CD4-positive, alpha-beta memory T cell (primary cell): ENCODE measurements at regions not wholly inside any gene's neighbourhood (a gene's known extent, or its start where the extent isn't known, plus 50 kb on each side); places are given as distances from the start of the nearest gene placed in this dataset.

Source experiments
- CTCF ChIA-PET: fragments of 350-600 bp; sonication (Branson Sonifier 250); formaldehyde crosslinking; loops from one replicate; lab custom pipeline; 2021; ENCODE audit warnings: inconsistent platforms; ENCODE audit not compliant: partially characterized antibody; lab: Charles Lee
- POLR2A ChIA-PET: fragments of 350-600 bp; sonication (Branson Sonifier 250); formaldehyde crosslinking; loops from one replicate; lab custom pipeline; 2021; ENCODE audit not compliant: partially characterized antibody; lab: Charles Lee
- DNase-seq, 5 donors: peaks; one replicate each; pipeline versions ENCODE4 v3.0.0 to v3.0.0-alpha.2; 2020 to 2022; ENCODE audit warnings: mixed read lengths in 1 of 5
- H3K27ac ChIP-seq: one replicate; pipeline ENCODE4 v1.7.0; 2013; ENCODE audit warnings: low read depth, low read length
- H3K27me3 ChIP-seq: 2 replicates; pipeline ENCODE4 v1.7.0; 2013; ENCODE audit warnings: mild to moderate bottlenecking, low read length, moderate library complexity; ENCODE audit not compliant: insufficient read depth
- H3K36me3 ChIP-seq: 2 replicates; pipeline ENCODE4 v1.7.0; 2013; ENCODE audit warnings: mild to moderate bottlenecking, low read length, moderate library complexity; ENCODE audit not compliant: insufficient read depth
- H3K4me1 ChIP-seq: 2 replicates; pipeline ENCODE4 v1.7.0; 2013; ENCODE audit warnings: mild to moderate bottlenecking, low read length, moderate library complexity; ENCODE audit not compliant: insufficient read depth
- H3K4me3 ChIP-seq, 2 donors: one replicate each; pipeline ENCODE4 v1.7.0; 2013; ENCODE audit warnings: low read length in 2 of 2, mild to moderate bottlenecking in 1 of 2
- H3K9me3 ChIP-seq, 2 donors: one replicate each; pipeline ENCODE4 v1.7.0; 2013; ENCODE audit warnings: low read length in 2 of 2, control low read depth in 1 of 2; ENCODE audit not compliant: control insufficient read depth in 1 of 2
- H3K27ac Mint-ChIP-seq, 7 donors: one replicate each; pipeline ENCODE4 v1.8.0; 2020 to 2021; ENCODE audit warnings: mixed read lengths in 7 of 7, mild to moderate bottlenecking in 6 of 7, inconsistent platforms in 3 of 7, moderate library complexity in 3 of 7
- H3K27me3 Mint-ChIP-seq, 2 donors: one replicate each; pipeline ENCODE4 v1.8.0; 2020 to 2021; ENCODE audit warnings: mixed read lengths in 2 of 2
- H3K36me3 Mint-ChIP-seq, 2 donors: one replicate each; pipeline ENCODE4 v1.8.0; 2020 to 2021; ENCODE audit warnings: mixed read lengths in 2 of 2, inconsistent platforms in 1 of 2, mild to moderate bottlenecking in 1 of 2
- H3K4me1 Mint-ChIP-seq, 4 donors: one replicate each; pipeline ENCODE4 v1.8.0; 2020 to 2021; ENCODE audit warnings: mixed read lengths in 4 of 4, mild to moderate bottlenecking in 1 of 4
- H3K4me3 Mint-ChIP-seq, 8 donors: one replicate each; pipeline ENCODE4 v1.8.0; 2020 to 2021; ENCODE audit warnings: mixed read lengths in 8 of 8, mild to moderate bottlenecking in 7 of 8, moderate library complexity in 6 of 8, inconsistent platforms in 3 of 8
- H3K9me3 Mint-ChIP-seq, 8 donors: one replicate each; pipeline ENCODE4 v1.8.0; 2020 to 2021; ENCODE audit warnings: mixed read lengths in 8 of 8, mild to moderate bottlenecking in 5 of 8, inconsistent platforms in 3 of 8, moderate library complexity in 1 of 8
- intact Hi-C: fragments of 100-400 bp; cut with micrococcal nuclease; formaldehyde crosslinking; loops from one replicate; pipeline ENCODE4 v1.15.1; 2023

GRCh38 chr17:14808425-14808824, 456.7 kb downstream of the PMP22 start:
- no peak for DNase-seq
- H3K4me3 Mint-ChIP-seq, result no peak overlapping the region
- H3K9me3 ChIP-seq, result peaks cover 0 to 2% of the 10 kb centered on the region in 2 donors
- CTCF ChIA-PET, result no interaction called here
- H3K4me1 ChIP-seq, result no peaks in the 10 kb centered on the region
- intact Hi-C loops, result loop anchor here (10.0 kb wide), 1 partner anchor 184 kb away; no protein-coding TSS in a partner anchor
- H3K36me3 Mint-ChIP-seq, result peaks cover 0 to 5% of the 10 kb centered on the region in 2 donors
- H3K27ac Mint-ChIP-seq, result no peak overlapping the region
- H3K4me1 Mint-ChIP-seq, result no peaks in the 10 kb centered on the region
- no peaks in the 10 kb centered on the region for H3K36me3 ChIP-seq
- H3K4me3 ChIP-seq, result no peak overlapping the region
- peaks cover 0 to 21% (median 15%) of the 10 kb centered on the region in 8 donors for H3K9me3 Mint-ChIP-seq
- H3K27me3 ChIP-seq, result no peaks in the 10 kb centered on the region
- POLR2A ChIA-PET, result no interaction called here
- H3K27ac ChIP-seq, result no peak overlapping the region
- H3K27me3 Mint-ChIP-seq, result peaks cover 1 to 10% of the 10 kb centered on the region in 2 donors

GRCh38 chr17:14805348-14805747, 459.8 kb downstream of the PMP22 start:
- ChIA-PET CTCF (no interaction called here), POLR2A (no interaction called here)
- no peaks in the 10 kb centered on the region for H3K4me1 Mint-ChIP-seq
- peaks cover 3 to 13% of the 10 kb centered on the region in 2 donors for H3K27me3 Mint-ChIP-seq
- no peaks in the 10 kb centered on the region for H3K27me3 ChIP-seq
- no peak overlapping the region for H3K4me3 Mint-ChIP-seq
- H3K27ac ChIP-seq, result no peak overlapping the region
- peaks cover 0 to 2% of the 10 kb centered on the region in 2 donors for H3K9me3 ChIP-seq
- no peak overlapping the region for H3K27ac Mint-ChIP-seq
- no peak overlapping the region for H3K4me3 ChIP-seq
- no peaks in the 10 kb centered on the region for H3K4me1 ChIP-seq
- H3K36me3 Mint-ChIP-seq, result peaks cover 0 to 5% of the 10 kb centered on the region in 2 donors
- no peaks in the 10 kb centered on the region for H3K36me3 ChIP-seq
- peaks cover 0 to 21% (median 14%) of the 10 kb centered on the region in 8 donors for H3K9me3 Mint-ChIP-seq
- intact Hi-C loops, result loop anchor here (10.0 kb wide), 1 partner anchor 181 kb away; no protein-coding TSS in a partner anchor
- no peak for DNase-seq

- no peak overlapping the region for H3K4me3 Mint-ChIP-seq
- peaks cover 0 to 5% of the 10 kb centered on the region in 2 donors for H3K36me3 Mint-ChIP-seq
- no peaks in the 10 kb centered on the region for H3K4me1 Mint-ChIP-seq
- no peak overlapping the region for H3K4me3 ChIP-seq
- H3K27me3 Mint-ChIP-seq, result peaks cover 3 to 13% of the 10 kb centered on the region in 2 donors
- peaks cover 0 to 2% of the 10 kb centered on the region in 2 donors for H3K9me3 ChIP-seq
- no peak for DNase-seq
- no peak overlapping the region for H3K27ac ChIP-seq
- POLR2A ChIA-PET, result no interaction called here
- peaks cover 0 to 20% (median 13%) of the 10 kb centered on the region in 8 donors for H3K9me3 Mint-ChIP-seq
- H3K27me3 ChIP-seq, result no peaks in the 10 kb centered on the region
- H3K27ac Mint-ChIP-seq, result no peak overlapping the region
- no peaks in the 10 kb centered on the region for H3K4me1 ChIP-seq
- H3K36me3 ChIP-seq, result no peaks in the 10 kb centered on the region
- intact Hi-C loops, result loop anchor here (10.0 kb wide), 1 partner anchor 179 kb away; no protein-coding TSS in a partner anchor
- CTCF ChIA-PET, result no interaction called here
Measured at GRCh38 chr17:14803826-14804225, 461.3 kb downstream of the PMP22 start.

- ChIA-PET CTCF (no interaction called here), POLR2A (no interaction called here)
- H3K36me3 Mint-ChIP-seq, result no peaks in the 10 kb centered on the region
- no peak overlapping the region for H3K4me3 ChIP-seq
- no peak overlapping the region for H3K27ac ChIP-seq
- H3K4me1 Mint-ChIP-seq, result no peaks in the 10 kb centered on the region
- no peak for DNase-seq
- H3K9me3 Mint-ChIP-seq, result peaks cover 0 to 8% (median 0%) of the 10 kb centered on the region in 8 donors
- H3K4me3 Mint-ChIP-seq, result no peak overlapping the region
- intact Hi-C loops, result no loop called here
- peaks cover 4% of the 10 kb centered on the region for H3K27me3 ChIP-seq
- H3K9me3 ChIP-seq, result no peaks in the 10 kb centered on the region
- H3K36me3 ChIP-seq, result no peaks in the 10 kb centered on the region
- H3K27ac Mint-ChIP-seq, result no peak overlapping the region
- peaks cover 6 to 15% of the 10 kb centered on the region in 2 donors for H3K27me3 Mint-ChIP-seq
- H3K4me1 ChIP-seq, result no peaks in the 10 kb centered on the region
Measured at GRCh38 chr17:14797801-14798200, 467.3 kb downstream of the PMP22 start.

- ChIA-PET CTCF (no interaction called here), POLR2A (no interaction called here)
- peaks cover 7 to 16% of the 10 kb centered on the region in 2 donors for H3K27me3 Mint-ChIP-seq
- Histone ChIP-seq H3K4me1 (no peaks in the 10 kb centered on the region), H3K4me3 (no peak overlapping the region), H3K27me3 (peaks cover 4% of the 10 kb centered on the region), H3K27ac (no peak overlapping the region), H3K9me3 (no peaks in the 10 kb centered on the region), H3K36me3 (no peaks in the 10 kb centered on the region)
- peaks cover 0 to 8% (median 0%) of the 10 kb centered on the region in 8 donors for H3K9me3 Mint-ChIP-seq
- no peak overlapping the region for H3K27ac Mint-ChIP-seq
- intact Hi-C loops, result no loop called here
- DNase-seq, result no peak
- H3K4me3 Mint-ChIP-seq, result no peak overlapping the region
- H3K36me3 Mint-ChIP-seq, result no peaks in the 10 kb centered on the region
- H3K4me1 Mint-ChIP-seq, result no peaks in the 10 kb centered on the region
Measured at GRCh38 chr17:14797021-14797420, 468.1 kb downstream of the PMP22 start.

GRCh38 chr17:14794961-14795360, 470.2 kb downstream of the PMP22 start:
- H3K36me3 Mint-ChIP-seq, result no peaks in the 10 kb centered on the region
- intact Hi-C loops, result no loop called here
- Histone ChIP-seq H3K36me3 (no peaks in the 10 kb centered on the region), H3K27me3 (peaks cover 4% of the 10 kb centered on the region), H3K4me1 (no peaks in the 10 kb centered on the region), H3K4me3 (no peak overlapping the region), H3K27ac (no peak overlapping the region), H3K9me3 (no peaks in the 10 kb centered on the region)
- H3K27ac Mint-ChIP-seq, result no peak overlapping the region
- H3K4me3 Mint-ChIP-seq, result no peak overlapping the region
- H3K27me3 Mint-ChIP-seq, result peaks cover 16 to 19% of the 10 kb centered on the region in 2 donors
- ChIA-PET POLR2A (no interaction called here), CTCF (no interaction called here)
- H3K9me3 Mint-ChIP-seq, result peaks cover 0 to 5% (median 0%) of the 10 kb centered on the region in 8 donors
- H3K4me1 Mint-ChIP-seq, result no peaks in the 10 kb centered on the region
- DNase-seq, result no peak

- H3K4me3 ChIP-seq, result no peak overlapping the region
- peaks cover 4% of the 10 kb centered on the region for H3K27me3 ChIP-seq
- no peaks in the 10 kb centered on the region for H3K36me3 Mint-ChIP-seq
- H3K27ac Mint-ChIP-seq, result no peak overlapping the region
- H3K9me3 ChIP-seq, result no peaks in the 10 kb centered on the region
- H3K27me3 Mint-ChIP-seq, result peaks cover 18 to 27% of the 10 kb centered on the region in 2 donors
- DNase-seq, result no peak
- POLR2A ChIA-PET, result no interaction called here
- CTCF ChIA-PET, result no interaction called here
- H3K27ac ChIP-seq, result no peak overlapping the region
- H3K4me3 Mint-ChIP-seq, result no peak overlapping the region
- H3K9me3 Mint-ChIP-seq, result no peaks in the 10 kb centered on the region
- no peaks in the 10 kb centered on the region for H3K4me1 ChIP-seq
- no peaks in the 10 kb centered on the region for H3K4me1 Mint-ChIP-seq
- no peaks in the 10 kb centered on the region for H3K36me3 ChIP-seq
- intact Hi-C loops, result no loop called here
Measured at GRCh38 chr17:14793237-14793636, 471.9 kb downstream of the PMP22 start.
